ENCODE measurements at regions not wholly inside any gene's neighbourhood (a gene's known extent, or its start where the extent isn't known, plus 50 kb on each side); places are given as distances from the start of the nearest gene placed in this dataset.

- no peak for DNase-seq
Measured at GRCh38 chr12:98308141-98308540, 207.2 kb upstream of the TMPO start.

GRCh38 chr12:98317939-98318899, 197.2 kb upstream of the TMPO start:
- no peak for DNase-seq

- no peak for DNase-seq
Measured at GRCh38 chr12:98319716-98320425, 195.5 kb upstream of the TMPO start.

GRCh38 chr12:98325003-98325402, 190.4 kb upstream of the TMPO start:
- DNase-seq: no peak

- no peak for DNase-seq
Measured at GRCh38 chr12:98328467-98328866, 186.9 kb upstream of the TMPO start.

- DNase-seq: no peak
Measured at GRCh38 chr12:98329589-98329988, 185.8 kb upstream of the TMPO start.

- DNase-seq: no peak
Measured at GRCh38 chr12:98332642-98333041, 182.7 kb upstream of the TMPO start.

- no peak for DNase-seq
Measured at GRCh38 chr12:98334768-98335167, 180.6 kb upstream of the TMPO start.

- no peak for DNase-seq
Measured at GRCh38 chr12:98341026-98341425, 174.4 kb upstream of the TMPO start.

GRCh38 chr12:98341732-98342131, 173.7 kb upstream of the TMPO start:
- DNase-seq: no peak

- no peak for DNase-seq
Measured at GRCh38 chr12:98343002-98343567, 172.3 kb upstream of the TMPO start.

GRCh38 chr12:98344046-98344930, 171.1 kb upstream of the TMPO start:
- DNase-seq: no peak

- no peak for DNase-seq
Measured at GRCh38 chr12:98345308-98345876, 170.0 kb upstream of the TMPO start.

- DNase-seq: no peak
Measured at GRCh38 chr12:98351089-98351488, 164.3 kb upstream of the TMPO start.

- DNase-seq: no peak
Measured at GRCh38 chr12:98351784-98352183, 163.6 kb upstream of the TMPO start.

GRCh38 chr12:98352218-98352811, 163.1 kb upstream of the TMPO start:
- DNase-seq: no peak

- no peak for DNase-seq
Measured at GRCh38 chr12:98352835-98353234, 162.6 kb upstream of the TMPO start.

- no peak for DNase-seq
Measured at GRCh38 chr12:98354520-98355035, 160.8 kb upstream of the TMPO start.

GRCh38 chr12:98355322-98355721, 160.1 kb upstream of the TMPO start:
- no peak for DNase-seq

- no peak for DNase-seq
Measured at GRCh38 chr12:98355933-98356332, 159.5 kb upstream of the TMPO start.

- no peak for DNase-seq
Measured at GRCh38 chr12:98358144-98358543, 157.2 kb upstream of the TMPO start.

GRCh38 chr12:98359856-98360255, 155.5 kb upstream of the TMPO start:
- no peak for DNase-seq
